HepG2 (cell line): ENCODE measurements at regions not wholly inside any gene's neighbourhood (a gene's known extent, or its start where the extent isn't known, plus 50 kb on each side); places are given as distances from the start of the nearest gene placed in this dataset.

ENCODE experiments used
- FOXP4 ChIP-seq: sonication (generic); formaldehyde crosslinking; IDR thresholded peaks from 2 replicates; pipeline ENCODE4 v1.4.0; 2020; ENCODE audit warnings: missing genetic modification reagents
- POLR2A ChIP-seq, 2 experiments: IDR thresholded peaks; 2 replicates each; pipeline ENCODE4 v1.6.1; 2011; ENCODE audit warnings: low read depth in 2 of 2, low read length in 2 of 2, mild to moderate bottlenecking in 1 of 2, moderate library complexity in 1 of 2; ENCODE audit not compliant: insufficient read depth in 1 of 2
- POLR2AphosphoS5 ChIP-seq: IDR thresholded peaks from 2 replicates; pipeline ENCODE4 v1.6.1; 2012; ENCODE audit warnings: low read depth, low read length
- RNF2 ChIP-seq: fragments of 450-650 bp; conservative IDR thresholded peaks from 2 replicates; pipeline ENCODE4 v1.6.1; 2016; ENCODE audit warnings: low read depth
- RXRB ChIP-seq: IDR thresholded peaks from 2 replicates; pipeline ENCODE4 v1.6.1; 2016; ENCODE audit warnings: borderline replicate concordance, missing genetic modification reagents, missing compliant biosample characterization
- THRA ChIP-seq: sonication (generic); formaldehyde crosslinking; IDR thresholded peaks from 2 replicates; pipeline ENCODE4 v1.4.0; 2020; ENCODE audit warnings: missing genetic modification reagents, borderline replicate concordance
- ZBTB33 ChIP-seq: sonication (generic); formaldehyde crosslinking; IDR thresholded peaks from 2 replicates; pipeline ENCODE4 v1.4.0; 2020; ENCODE audit warnings: missing genetic modification reagents

- no peak for TF ChIP-seq POLR2AphosphoS5
- no peak for TF ChIP-seq RXRB (CRISPR knock-in tag)
- no peak for TF ChIP-seq RNF2
- no peak for TF ChIP-seq ZBTB33 (CRISPR knock-in tag)
- no peak for TF ChIP-seq THRA
- no peak for TF ChIP-seq FOXP4
- TF ChIP-seq POLR2A (IDR thresholded peaks at IDR 0.05; ENCODE audit: insufficient read depth in 1 of 2, low read depth in 2 of 2, low read length in 2 of 2) = no peak
These were observed 110.2 kb downstream of the DACT2 start for GRCh38 chr6:168209420-168209819.
